Endothelial cell of umbilical vein (primary cell): ENCODE measurements at regions not wholly inside any gene's neighbourhood (a gene's known extent, or its start where the extent isn't known, plus 50 kb on each side); places are given as distances from the start of the nearest gene placed in this dataset.

Experiments
- BruUV-seq: library from RNA; stranded (reverse); fragments of 400-500 nt; replicated peaks from 2 replicates; lab custom pipeline; 2021; lab: Mats Ljungman, UMichigan
- CTCF ChIA-PET: fragments of 300-600, 350-600 bp; sonication (Branson Sonifier 250); formaldehyde crosslinking; loops from one replicate; lab custom pipeline; 2021; ENCODE audit warnings: antibody characterized with exemption, inconsistent platforms; lab: Charles Lee
- POLR2A ChIA-PET: fragments of 300-600, 350-600 bp; sonication (Branson Sonifier 250); formaldehyde crosslinking; loops from one replicate; lab custom pipeline; 2021; ENCODE audit warnings: antibody characterized with exemption, inconsistent platforms; lab: Charles Lee
- DNase-seq: peaks from one replicate; pipeline ENCODE4 v3.0.0-alpha.2; 2011; ENCODE audit warnings: low read depth, low spot score
- FAIRE-seq: peaks from 2 replicates; lab custom pipeline; 2011; peaks lifted over from hg19 to GRCh38; lab: Jason Lieb, UNC
- H2AFZ ChIP-seq: 2 replicates; pipeline ENCODE4 v1.6.0; 2012; ENCODE audit warnings: low read depth, low read length, control low read depth, inconsistent platforms
- H3K27ac ChIP-seq: 2 replicates; pipeline ENCODE4 v1.5.1; 2011; ENCODE audit warnings: low read depth, mild to moderate bottlenecking, control low read depth, low read length, moderate library complexity; ENCODE audit not compliant: insufficient read depth
- H3K27me3 ChIP-seq, 2 experiments: 2 replicates each; pipeline versions ENCODE4 v1.6.0 to v1.6.1; 2011; ENCODE audit warnings: low read length in 2 of 2, mixed read lengths in 1 of 2; ENCODE audit not compliant: control insufficient read depth in 2 of 2, insufficient read depth in 2 of 2
- H3K36me3 ChIP-seq, 2 experiments: 2 replicates in 1 of 2; 3 replicates in 1 of 2; pipeline ENCODE4 v1.5.1; 2011; ENCODE audit warnings: low read length in 2 of 2, mild to moderate bottlenecking in 1 of 2, moderate library complexity in 1 of 2; ENCODE audit not compliant: control insufficient read depth in 2 of 2, insufficient read depth in 2 of 2; ENCODE audit errors: extremely low read depth in 1 of 2
- H3K4me1 ChIP-seq: 3 replicates; pipeline ENCODE4 v1.5.1; 2011; ENCODE audit warnings: mild to moderate bottlenecking, low read length; ENCODE audit not compliant: control insufficient read depth, insufficient read depth; ENCODE audit errors: extremely low read depth
- H3K4me2 ChIP-seq: 2 replicates; pipeline ENCODE4 v1.6.1; 2011; ENCODE audit warnings: low read length, control low read depth, mixed read lengths; ENCODE audit not compliant: insufficient read depth
- H3K4me3 ChIP-seq, 3 experiments: fragments of 200-600 bp in 1 of 3; sonication (generic), shearing (Covaris generic) in 1 of 3; replicated peaks in 1 of 3; 2 replicates each; pipeline ENCODE4 v1.5.1; 2011 to 2016; ENCODE audit warnings: control low read depth in 3 of 3, low read length in 3 of 3, mild to moderate bottlenecking in 2 of 3, inconsistent platforms in 1 of 3, low read depth in 1 of 3, moderate library complexity in 1 of 3; ENCODE audit not compliant: insufficient read depth in 1 of 3
- H3K79me2 ChIP-seq: 2 replicates; pipeline ENCODE4 v1.6.0; 2012; ENCODE audit warnings: low read length, inconsistent platforms; ENCODE audit not compliant: control insufficient read depth, insufficient read depth
- H3K9ac ChIP-seq: replicated peaks from 2 replicates; pipeline ENCODE3; 2011; ENCODE audit warnings: low read length, control low read depth; ENCODE audit not compliant: insufficient read depth; ENCODE audit errors: extremely low read depth
- H3K9me1 ChIP-seq: replicated peaks from 3 replicates; pipeline ENCODE4 v1.6.0; 2011; ENCODE audit warnings: mild to moderate bottlenecking, low read length; ENCODE audit not compliant: control insufficient read depth, insufficient read depth; ENCODE audit errors: extremely low read depth
- H3K9me3 ChIP-seq: replicated peaks from 2 replicates; pipeline ENCODE4 v1.5.1; 2012; ENCODE audit warnings: low read length, inconsistent platforms; ENCODE audit not compliant: control insufficient read depth, insufficient read depth
- H4K20me1 ChIP-seq: replicated peaks from 2 replicates; pipeline ENCODE3; 2011; ENCODE audit warnings: mild to moderate bottlenecking, low read length; ENCODE audit not compliant: control insufficient read depth, insufficient read depth; ENCODE audit errors: extremely low read depth
- EZH2 ChIP-seq: IDR thresholded peaks from 2 replicates; pipeline ENCODE4 v1.6.1; 2012; ENCODE audit warnings: borderline replicate concordance, low read depth, mild to moderate bottlenecking, moderate library complexity, low read length, inconsistent platforms; ENCODE audit not compliant: severe bottlenecking
- FOS ChIP-seq: IDR thresholded peaks from 2 replicates; pipeline ENCODE4 v1.6.1; 2011; ENCODE audit warnings: mild to moderate bottlenecking, low read length, moderate library complexity, borderline replicate concordance; ENCODE audit not compliant: insufficient read depth
- GATA2 ChIP-seq: IDR thresholded peaks from 2 replicates; pipeline ENCODE4 v1.7.0; 2011; ENCODE audit warnings: low read depth, mild to moderate bottlenecking, moderate library complexity, mixed read lengths, low read length; ENCODE audit not compliant: insufficient read length, insufficient read depth
- JUN ChIP-seq: IDR thresholded peaks from 2 replicates; pipeline ENCODE4 v1.6.1; 2011; ENCODE audit warnings: borderline replicate concordance, low read depth; ENCODE audit not compliant: insufficient read length, insufficient read depth
- MYC ChIP-seq: IDR thresholded peaks from one replicate; pipeline ENCODE4 v1.6.1; 2011; ENCODE audit warnings: mild to moderate bottlenecking, low read depth, low read length
- POLR2A ChIP-seq: IDR thresholded peaks from 2 replicates; pipeline ENCODE4 v1.6.1; 2012; ENCODE audit warnings: low read depth, mild to moderate bottlenecking, control low read depth, low read length
- POLR2AphosphoS5 ChIP-seq: IDR thresholded peaks from 2 replicates; pipeline ENCODE4 v1.6.1; 2012; ENCODE audit warnings: low read depth, mild to moderate bottlenecking, control low read depth, low read length, moderate library complexity; ENCODE audit not compliant: insufficient read depth
- dilution Hi-C: fragments of 300-500 bp; cut with MboI; formaldehyde crosslinking; loops from one replicate; pipeline ENCODE4 v1.15.0; 2019; ENCODE audit warnings: low sequenced_read_pairs; ENCODE audit not compliant: extremely low pct_ligation_motif_present
- intact Hi-C: fragments of 100-400 bp; cut with micrococcal nuclease; formaldehyde crosslinking; loops from one replicate; pipeline ENCODE4 v1.10.0; 2022
- TF ChIP-seq, protein P1 (sequence below): IDR thresholded peaks from 2 replicates; pipeline ENCODE4 v1.6.1; 2011; ENCODE audit not compliant: insufficient read depth, insufficient read length
- TF ChIP-seq, protein P2 (sequence below), 2 donors: IDR thresholded peaks; 1 replicate in 1 of 2; 2 replicates in 1 of 2; pipeline ENCODE4 v1.5.1; 2011; ENCODE audit warnings: low read length in 2 of 2, mild to moderate bottlenecking in 2 of 2, moderate library complexity in 2 of 2, control low read depth in 1 of 2, inconsistent platforms in 1 of 2, low read depth in 1 of 2; ENCODE audit not compliant: insufficient read depth in 1 of 2; ENCODE audit errors: extremely low read depth in 1 of 2

DNA sequence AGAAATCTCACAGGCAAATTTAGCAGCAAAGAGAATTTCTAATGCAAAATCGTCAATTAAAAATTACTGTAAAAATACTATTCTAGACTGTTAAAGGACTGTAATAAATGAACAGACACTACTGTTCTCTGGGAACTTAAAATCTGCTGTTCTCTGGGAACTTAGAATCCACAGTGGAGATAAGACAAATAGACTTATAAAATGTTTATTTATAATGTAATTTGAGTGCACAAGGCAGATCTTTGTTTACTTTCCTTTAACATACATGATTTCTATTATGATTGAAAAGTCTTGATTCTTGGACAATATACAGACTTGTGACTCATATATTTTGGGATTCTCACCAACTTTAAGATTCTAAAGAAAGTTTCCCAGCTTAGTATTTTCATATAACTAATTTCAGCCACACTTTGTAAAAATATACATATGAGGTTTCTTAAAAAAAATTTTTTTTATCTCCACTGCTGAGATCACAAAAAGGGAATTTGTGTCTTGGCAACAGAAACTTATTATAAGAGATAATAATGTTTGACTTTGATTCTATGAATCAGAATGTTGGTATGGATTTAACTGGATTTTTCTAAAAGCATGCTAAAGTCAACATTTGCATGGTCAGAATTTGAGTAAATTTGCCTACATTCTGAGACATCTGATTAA lies 166.3 kb upstream of the RHOBTB1 start:
- FAIRE-seq (no peak), DNase-seq (no peak)
- POLR2A ChIA-PET: no interaction called here

DNA sequence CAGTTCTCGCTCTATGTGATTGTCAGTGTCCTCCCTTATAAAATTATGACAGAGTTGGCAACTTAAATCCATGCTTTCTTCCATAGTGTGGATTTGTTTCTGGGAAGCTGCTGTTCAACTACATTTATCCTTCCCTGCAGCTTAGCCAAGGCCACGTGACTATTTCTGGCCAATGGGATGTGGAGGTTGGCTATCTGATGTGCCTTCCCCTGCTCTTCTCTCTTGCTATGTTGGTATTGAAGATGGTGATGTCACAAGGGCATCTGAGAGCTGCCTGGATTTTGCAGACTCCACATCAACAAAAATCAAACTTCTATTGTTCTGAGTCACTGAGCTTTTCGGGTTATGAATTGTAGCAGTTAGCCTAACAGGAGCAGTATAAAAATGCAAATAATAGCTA lies 164.9 kb upstream of the RHOBTB1 start:
- Histone ChIP-seq H3K4me2 (no peak overlapping the region), H3K36me3 (no peaks in the 10 kb centered on the region), H3K9me3 (no peaks in the 10 kb centered on the region), H3K4me3 (no peak overlapping the region), H3K27me3 (peaks cover 0 to 3% of the 10 kb centered on the region in 2 experiments), H3K79me2 (no peaks in the 10 kb centered on the region), H2AFZ (no peak overlapping the region), H3K27ac (no peak overlapping the region), H3K9me1 (no peaks in the 10 kb centered on the region), H3K9ac (no peak overlapping the region), H4K20me1 (no peaks in the 10 kb centered on the region), H3K4me1 (no peaks in the 10 kb centered on the region)
- dilution Hi-C loops (no loop called here), intact Hi-C loops (no loop called here)
- DNase-seq (no peak), FAIRE-seq (no peak)
- no TSS peak for BruUV-seq
- ChIA-PET CTCF (no interaction called here), POLR2A (no interaction called here)
- TF ChIP-seq POLR2A (no peak), JUN (no peak), MYC (no peak), EZH2 (no peak), GATA2 (no peak), FOS (no peak), POLR2AphosphoS5 (no peak)
- TF ChIP-seq, protein P1, sequence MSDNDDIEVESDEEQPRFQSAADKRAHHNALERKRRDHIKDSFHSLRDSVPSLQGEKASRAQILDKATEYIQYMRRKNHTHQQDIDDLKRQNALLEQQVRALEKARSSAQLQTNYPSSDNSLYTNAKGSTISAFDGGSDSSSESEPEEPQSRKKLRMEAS: no peak
- TF ChIP-seq, protein P2, sequence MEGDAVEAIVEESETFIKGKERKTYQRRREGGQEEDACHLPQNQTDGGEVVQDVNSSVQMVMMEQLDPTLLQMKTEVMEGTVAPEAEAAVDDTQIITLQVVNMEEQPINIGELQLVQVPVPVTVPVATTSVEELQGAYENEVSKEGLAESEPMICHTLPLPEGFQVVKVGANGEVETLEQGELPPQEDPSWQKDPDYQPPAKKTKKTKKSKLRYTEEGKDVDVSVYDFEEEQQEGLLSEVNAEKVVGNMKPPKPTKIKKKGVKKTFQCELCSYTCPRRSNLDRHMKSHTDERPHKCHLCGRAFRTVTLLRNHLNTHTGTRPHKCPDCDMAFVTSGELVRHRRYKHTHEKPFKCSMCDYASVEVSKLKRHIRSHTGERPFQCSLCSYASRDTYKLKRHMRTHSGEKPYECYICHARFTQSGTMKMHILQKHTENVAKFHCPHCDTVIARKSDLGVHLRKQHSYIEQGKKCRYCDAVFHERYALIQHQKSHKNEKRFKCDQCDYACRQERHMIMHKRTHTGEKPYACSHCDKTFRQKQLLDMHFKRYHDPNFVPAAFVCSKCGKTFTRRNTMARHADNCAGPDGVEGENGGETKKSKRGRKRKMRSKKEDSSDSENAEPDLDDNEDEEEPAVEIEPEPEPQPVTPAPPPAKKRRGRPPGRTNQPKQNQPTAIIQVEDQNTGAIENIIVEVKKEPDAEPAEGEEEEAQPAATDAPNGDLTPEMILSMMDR (IDR thresholded peaks at IDR 0.05; ENCODE audit: extremely low read depth in 1 of 2, insufficient read depth in 1 of 2, low read depth in 1 of 2, low read length in 2 of 2): no peak

More for the DNA sequence above, 166.3 kb upstream of the RHOBTB1 start:
- TF ChIP-seq, protein P2 (IDR thresholded peaks at IDR 0.05; ENCODE audit: extremely low read depth in 1 of 2, insufficient read depth in 1 of 2, low read depth in 1 of 2, low read length in 2 of 2): no peak
- TF ChIP-seq FOS: no peak
- no peak for TF ChIP-seq EZH2
- TF ChIP-seq GATA2: no peak
- no peak for TF ChIP-seq POLR2A
- no TSS peak for BruUV-seq
- dilution Hi-C loops (no loop called here), intact Hi-C loops (no loop called here)
- Histone ChIP-seq H3K27ac (no peak overlapping the region), H3K27me3 (peaks cover 0 to 3% of the 10 kb centered on the region in 2 experiments), H3K79me2 (no peaks in the 10 kb centered on the region), H2AFZ (no peak overlapping the region), H4K20me1 (no peaks in the 10 kb centered on the region), H3K36me3 (no peaks in the 10 kb centered on the region), H3K9ac (no peak overlapping the region), H3K9me3 (no peaks in the 10 kb centered on the region), H3K9me1 (no peaks in the 10 kb centered on the region), H3K4me3 (no peak overlapping the region), H3K4me2 (no peak overlapping the region), H3K4me1 (no peaks in the 10 kb centered on the region)
- CTCF ChIA-PET: no interaction called here
